Thyroid gland (tissue), 4 donors: ENCODE measurements at regions not wholly inside any gene's neighbourhood (a gene's known extent, or its start where the extent isn't known, plus 50 kb on each side); places are given as distances from the start of the nearest gene placed in this dataset.

Experiments used
- DNase-seq, 2 donors: peaks; one replicate each; pipeline ENCODE4 v3.0.0-alpha.2; 2019
- H3K27ac ChIP-seq, 3 donors: fragments of 200-600 bp; sonication (generic); 1 replicate in 2 of 3; 2 replicates in 1 of 3; pipeline ENCODE4 v1.5.1; 2016 to 2019; ENCODE audit warnings: mild to moderate bottlenecking in 1 of 3, moderate library complexity in 1 of 3
- H3K27me3 ChIP-seq: fragments of 200-600 bp; sonication (generic); one replicate; pipeline ENCODE4 v1.5.1; 2019
- H3K36me3 ChIP-seq, 2 donors: fragments of 200-600 bp; sonication (generic); one replicate each; pipeline ENCODE4 v1.5.1; 2016 to 2019
- H3K4me1 ChIP-seq, 2 donors: fragments of 200-600 bp; sonication (generic); one replicate each; pipeline ENCODE4 v1.5.1; 2017 to 2019
- H3K4me3 ChIP-seq, 3 donors: fragments of 200-600 bp; sonication (generic); replicated peaks in 1 of 3; 1 replicate in 2 of 3; 2 replicates in 1 of 3; pipeline ENCODE4 v1.5.1; 2016; ENCODE audit warnings: mild to moderate bottlenecking in 1 of 3
- H3K9me3 ChIP-seq: fragments of 200-600 bp; sonication (generic); one replicate; pipeline ENCODE4 v1.5.1; 2017
- CTCF ChIP-seq, 6 experiments: fragments of 200-600 bp in 3 of 6; fragments of 450-650 bp in 3 of 6; sonication (generic) in 3 of 6; IDR thresholded peaks; one replicate each; pipeline ENCODE4 v1.5.1; 2016 to 2019; ENCODE audit warnings: antibody characterized with exemption in 6 of 6, mild to moderate bottlenecking in 2 of 6, inconsistent platforms in 1 of 6, moderate library complexity in 1 of 6
- POLR2A ChIP-seq, 2 donors: fragments of 450-650 bp; IDR thresholded peaks; one replicate each; pipeline ENCODE4 v1.6.1; 2017; ENCODE audit warnings: antibody characterized with exemption in 2 of 2, mild to moderate bottlenecking in 2 of 2, moderate library complexity in 1 of 2
- WGBS, 2 donors: methylation state at CpG; one replicate each; pipeline ENCODE4 v1.1.5; 2017; 5-methylcytosine and 5-hydroxymethylcytosine counted together
- intact Hi-C: fragments of 100-400 bp; cut with DNase I; formaldehyde crosslinking; loops from one replicate; pipeline ENCODE4 v1.15.1; 2023

GRCh38 chr11:21659961-21660360 lies 532.9 kb upstream of the ANO5 start:
- no peak for TF ChIP-seq POLR2A (IDR thresholded peaks at IDR 0.05)
- DNase-seq, result no peak
- Histone ChIP-seq H3K27me3 (no peaks in the 10 kb centered on the region), H3K27ac (no peak overlapping the region), H3K4me3 (no peak overlapping the region), H3K36me3 (no peaks in the 10 kb centered on the region), H3K9me3 (no peaks in the 10 kb centered on the region), H3K4me1 (no peaks in the 10 kb centered on the region)
- intact Hi-C loops, result no loop called here

GRCh38 chr11:21675049-21675616 lies 517.8 kb upstream of the ANO5 start:
- Histone ChIP-seq H3K9me3 (no peaks in the 10 kb centered on the region), H3K27me3 (no peaks in the 10 kb centered on the region), H3K4me1 (no peaks in the 10 kb centered on the region), H3K36me3 (no peaks in the 10 kb centered on the region), H3K4me3 (no peak overlapping the region), H3K27ac (no peak overlapping the region)
- TF ChIP-seq CTCF (IDR thresholded peaks at IDR 0.05) (no peak), POLR2A (IDR thresholded peaks at IDR 0.05) (no peak)
- WGBS, 2 donors, result 78 to 84% methylated on average over 6 of the region's 6 CpGs
- DNase-seq, result no peak
- intact Hi-C loops, result no loop called here

- H3K4me3 ChIP-seq, result no peak overlapping the region
- no peaks in the 10 kb centered on the region for H3K27me3 ChIP-seq
- TF ChIP-seq POLR2A (IDR thresholded peaks at IDR 0.05), result no peak
- TF ChIP-seq CTCF (IDR thresholded peaks at IDR 0.05), result no peak
- no peak for DNase-seq
- H3K36me3 ChIP-seq, result no peaks in the 10 kb centered on the region
- WGBS, 2 donors, result 78 to 81% methylated on average over 1 of the region's 1 CpG
- no peak overlapping the region for H3K27ac ChIP-seq
- no peaks in the 10 kb centered on the region for H3K4me1 ChIP-seq
- no peaks in the 10 kb centered on the region for H3K9me3 ChIP-seq
- intact Hi-C loops, result no loop called here
Observed at GRCh38 chr11:21687643-21688042, 505.2 kb upstream of the ANO5 start.

GRCh38 chr11:21704539-21704938 lies 488.3 kb upstream of the ANO5 start:
- Histone ChIP-seq H3K4me1 (no peaks in the 10 kb centered on the region), H3K36me3 (no peaks in the 10 kb centered on the region), H3K27me3 (no peaks in the 10 kb centered on the region), H3K9me3 (no peaks in the 10 kb centered on the region), H3K27ac (no peak overlapping the region), H3K4me3 (no peak overlapping the region)
- intact Hi-C loops, result no loop called here
- DNase-seq, result no peak
- 58 to 59% methylated on average over 2 of the region's 2 CpGs for WGBS, 2 donors
- TF ChIP-seq POLR2A (IDR thresholded peaks at IDR 0.05), result no peak
- TF ChIP-seq CTCF (IDR thresholded peaks at IDR 0.05), result no peak

- Histone ChIP-seq H3K36me3 (no peaks in the 10 kb centered on the region), H3K9me3 (no peaks in the 10 kb centered on the region), H3K27me3 (no peaks in the 10 kb centered on the region), H3K4me1 (no peaks in the 10 kb centered on the region), H3K27ac (no peak overlapping the region), H3K4me3 (no peak overlapping the region)
- TF ChIP-seq POLR2A (IDR thresholded peaks at IDR 0.05) (no peak), CTCF (IDR thresholded peaks at IDR 0.05) (no peak)
- WGBS, 2 donors, result 22 to 30% methylated on average over 2 of the region's 2 CpGs
- intact Hi-C loops, result no loop called here
- no peak for DNase-seq
Observed at GRCh38 chr11:21707116-21707739, 485.7 kb upstream of the ANO5 start.
